GM12864 (cell line): ENCODE measurements at regions not wholly inside any gene's neighbourhood (a gene's known extent, or its start where the extent isn't known, plus 50 kb on each side); places are given as distances from the start of the nearest gene placed in this dataset.

Source experiments
- DNase-seq: peaks from one replicate; pipeline ENCODE4 v3.0.0-alpha.2; 2011; ENCODE audit warnings: low read depth
- H3K4me3 ChIP-seq: 2 replicates; pipeline ENCODE4 v1.5.1; 2011; ENCODE audit warnings: mild to moderate bottlenecking, low read depth, low read length, control low read depth
- CTCF ChIP-seq: IDR thresholded peaks from 2 replicates; pipeline ENCODE4 v1.5.1; 2011; ENCODE audit warnings: low read depth, mild to moderate bottlenecking, moderate library complexity, low read length, control low read depth, inconsistent platforms; ENCODE audit errors: missing control alignments

- H3K4me3 ChIP-seq, result no peak overlapping the region
- DNase-seq, result no peak
- no peak for TF ChIP-seq CTCF
Observed at GRCh38 chr3:22947851-22948250, 255.3 kb upstream of the UBE2E2 start.

GRCh38 chr3:22951910-22952309 is 251.2 kb upstream of the UBE2E2 start:
- no peak for TF ChIP-seq CTCF
- no peak overlapping the region for H3K4me3 ChIP-seq
- DNase-seq, result no peak

- H3K4me3 ChIP-seq, result no peak overlapping the region
- DNase-seq, result no peak
- TF ChIP-seq CTCF, result no peak
Observed at GRCh38 chr3:22952860-22953259, 250.3 kb upstream of the UBE2E2 start.

GRCh38 chr3:22959593-22959992 is 243.5 kb upstream of the UBE2E2 start:
- no peak overlapping the region for H3K4me3 ChIP-seq
- TF ChIP-seq CTCF, result no peak
- peak; percentile 45 for DNase-seq

GRCh38 chr3:22960105-22960984 is 242.8 kb upstream of the UBE2E2 start:
- TF ChIP-seq CTCF, result peak; percentile 64
- DNase-seq, result peak; percentile 7
- no peak overlapping the region for H3K4me3 ChIP-seq

- DNase-seq, result no peak
- no peak for TF ChIP-seq CTCF
- no peak overlapping the region for H3K4me3 ChIP-seq
Observed at GRCh38 chr3:22962244-22962643, 240.9 kb upstream of the UBE2E2 start.

GRCh38 chr3:22966349-22966748 is 236.8 kb upstream of the UBE2E2 start:
- no peak for TF ChIP-seq CTCF
- no peak for DNase-seq
- no peak overlapping the region for H3K4me3 ChIP-seq
